D341Med (cell line): ENCODE measurements at regions not wholly inside any gene's neighbourhood (a gene's known extent, or its start where the extent isn't known, plus 50 kb on each side); places are given as distances from the start of the nearest gene placed in this dataset.

ENCODE experiments used
- DNase-seq: peaks from one replicate; pipeline ENCODE4 v3.0.0; 2012; ENCODE audit warnings: low spot score

DNA sequence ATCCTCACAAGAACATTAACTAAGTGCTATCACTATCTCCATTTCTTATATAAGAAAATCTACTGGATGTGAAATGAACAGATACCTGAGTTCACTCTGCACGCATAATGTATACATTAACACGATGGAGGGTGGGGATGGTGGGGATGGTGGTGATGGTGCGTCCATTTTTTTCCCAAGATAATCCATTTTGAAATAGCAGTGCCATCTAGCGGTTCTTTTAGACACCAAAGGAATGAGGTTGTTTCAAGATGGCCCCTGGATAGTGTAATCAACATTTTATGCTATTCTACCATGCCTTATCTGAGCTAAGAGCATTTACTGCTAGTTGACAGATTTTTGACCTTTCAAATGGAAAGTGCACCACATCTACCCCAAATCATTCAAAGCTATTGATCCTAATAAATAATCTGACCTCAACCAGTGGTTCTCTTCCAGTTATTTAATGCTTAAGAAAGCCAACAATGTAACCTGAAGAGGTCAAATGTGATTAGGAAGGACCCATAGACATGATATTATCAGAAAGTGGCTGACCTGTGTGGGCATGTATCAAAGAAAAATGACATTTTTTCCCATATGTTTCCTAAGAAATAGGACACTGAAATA lies 714.7 kb upstream of the TENM4 start:
- DNase-seq: no peak

- DNase-seq: no peak
Measured at GRCh38 chr11:80146232-80146631, 705.4 kb upstream of the TENM4 start.

DNA sequence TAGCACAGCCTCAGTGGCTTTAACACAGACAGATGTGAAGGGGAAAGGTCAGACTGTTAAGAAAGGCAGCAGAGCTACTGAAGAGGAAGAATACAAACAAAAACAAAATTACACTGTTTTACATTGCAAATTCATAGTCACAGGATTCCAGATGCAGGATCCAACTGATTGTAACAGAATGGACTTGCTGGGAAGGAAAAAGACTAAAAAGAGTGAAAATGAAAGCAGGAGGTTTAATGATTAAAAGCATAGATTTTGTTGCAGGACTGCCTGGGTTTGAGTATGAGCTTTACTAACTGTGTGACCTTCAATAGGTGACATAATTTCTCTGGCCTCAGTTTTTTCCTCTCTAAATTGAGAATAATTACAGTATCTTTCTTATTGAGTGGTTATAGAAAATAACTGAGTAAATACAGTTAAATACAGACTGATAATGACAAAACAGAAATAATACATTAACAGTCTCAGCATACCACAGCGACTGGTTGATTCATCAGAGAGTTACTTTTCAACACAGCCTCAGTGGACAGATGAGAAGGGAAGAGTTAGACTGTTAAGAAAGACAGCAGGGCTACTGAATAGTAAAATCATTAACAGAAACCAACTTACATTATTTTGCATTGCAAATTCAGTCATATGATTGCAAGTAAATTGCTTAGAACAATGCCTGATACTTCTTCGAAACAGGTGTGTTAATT lies 704.2 kb upstream of the TENM4 start:
- no peak for DNase-seq

DNA sequence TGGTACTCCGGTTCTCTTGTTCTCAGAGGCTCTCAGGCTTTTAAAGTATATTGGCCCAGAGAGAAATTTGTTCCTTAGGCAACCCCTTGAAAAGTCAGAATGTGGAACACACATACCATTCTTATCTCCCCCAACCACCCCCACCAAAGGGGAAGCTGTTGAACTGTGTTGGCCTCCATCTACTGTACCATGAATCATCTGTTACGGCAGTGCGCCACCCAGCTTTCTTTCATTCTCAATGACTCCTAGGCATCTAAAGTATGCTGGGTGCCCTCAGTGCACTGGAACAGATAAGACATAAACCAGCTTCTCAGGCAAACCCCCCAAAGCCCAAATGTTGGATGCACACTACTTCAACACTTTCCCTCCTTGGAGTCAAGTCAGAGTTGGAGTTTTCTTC lies 696.2 kb upstream of the TENM4 start:
- no peak for DNase-seq

GRCh38 chr11:80129396-80129795 lies 688.6 kb upstream of the TENM4 start:
- DNase-seq: no peak

DNA sequence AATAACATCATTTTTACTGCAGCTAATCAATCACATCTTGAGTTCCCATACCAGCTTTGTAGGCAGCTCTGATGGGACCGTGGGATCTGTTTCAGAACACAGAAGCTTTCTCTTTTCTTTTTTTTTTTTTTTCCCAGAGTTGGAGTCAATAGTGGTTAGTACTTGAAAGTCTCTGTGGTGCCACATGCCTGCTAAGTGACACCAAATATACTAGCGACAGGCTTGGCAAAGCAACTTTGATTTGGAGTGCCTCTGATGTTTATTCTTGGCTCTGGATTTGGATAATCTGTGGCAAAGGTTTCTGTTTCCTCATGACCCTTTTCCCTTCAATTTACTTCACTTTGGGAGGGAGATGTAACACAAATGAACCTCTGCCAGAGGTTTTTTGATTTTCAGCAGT lies 681.4 kb upstream of the TENM4 start:
- DNase-seq: no peak

- DNase-seq: no peak
Measured at GRCh38 chr11:80118073-80118472, 677.2 kb upstream of the TENM4 start.

DNA sequence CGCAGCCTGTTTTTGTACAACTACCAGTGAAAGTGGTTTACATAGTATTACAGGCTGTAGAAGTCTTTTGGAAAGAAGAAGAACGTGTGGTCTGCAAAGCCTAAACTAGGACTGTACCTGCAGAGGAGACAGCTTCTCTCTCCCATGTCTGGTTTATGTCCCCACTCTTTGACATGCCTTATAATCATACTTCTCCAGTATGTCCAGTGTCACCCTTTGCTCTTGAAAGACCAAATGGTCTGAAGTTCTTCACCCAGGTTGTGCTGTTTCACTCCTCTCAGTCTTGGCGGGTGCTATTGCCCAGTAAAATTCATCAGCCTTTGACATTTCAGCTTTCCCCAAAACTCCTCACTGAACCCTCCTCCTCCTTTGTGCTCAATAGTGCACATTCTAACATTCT lies 676.0 kb upstream of the TENM4 start:
- DNase-seq: no peak

- no peak for DNase-seq
Measured at GRCh38 chr11:80109652-80110051, 668.8 kb upstream of the TENM4 start.

DNA sequence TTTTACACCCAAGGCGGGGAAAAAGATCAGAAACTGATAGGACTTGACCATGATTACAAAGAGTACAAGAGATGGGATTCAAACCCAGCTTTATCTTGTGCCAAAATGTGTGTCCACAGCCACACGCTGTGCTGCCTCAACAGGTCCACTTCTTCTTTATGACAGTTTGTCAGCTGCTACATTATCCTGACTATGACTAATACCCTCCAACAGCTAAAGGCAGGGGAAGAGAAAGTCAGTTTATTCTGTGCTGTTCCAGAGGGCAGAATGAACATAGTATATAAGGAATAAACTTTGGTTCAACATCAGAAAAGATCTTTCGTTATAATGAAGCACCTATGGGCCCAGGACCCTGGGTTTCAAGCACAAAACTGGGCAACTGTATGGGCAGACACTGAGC lies 668.2 kb upstream of the TENM4 start:
- DNase-seq: no peak

- DNase-seq: no peak
Measured at GRCh38 chr11:80107415-80107814, 666.6 kb upstream of the TENM4 start.

GRCh38 chr11:80104191-80104590 lies 663.4 kb upstream of the TENM4 start:
- no peak for DNase-seq

DNA sequence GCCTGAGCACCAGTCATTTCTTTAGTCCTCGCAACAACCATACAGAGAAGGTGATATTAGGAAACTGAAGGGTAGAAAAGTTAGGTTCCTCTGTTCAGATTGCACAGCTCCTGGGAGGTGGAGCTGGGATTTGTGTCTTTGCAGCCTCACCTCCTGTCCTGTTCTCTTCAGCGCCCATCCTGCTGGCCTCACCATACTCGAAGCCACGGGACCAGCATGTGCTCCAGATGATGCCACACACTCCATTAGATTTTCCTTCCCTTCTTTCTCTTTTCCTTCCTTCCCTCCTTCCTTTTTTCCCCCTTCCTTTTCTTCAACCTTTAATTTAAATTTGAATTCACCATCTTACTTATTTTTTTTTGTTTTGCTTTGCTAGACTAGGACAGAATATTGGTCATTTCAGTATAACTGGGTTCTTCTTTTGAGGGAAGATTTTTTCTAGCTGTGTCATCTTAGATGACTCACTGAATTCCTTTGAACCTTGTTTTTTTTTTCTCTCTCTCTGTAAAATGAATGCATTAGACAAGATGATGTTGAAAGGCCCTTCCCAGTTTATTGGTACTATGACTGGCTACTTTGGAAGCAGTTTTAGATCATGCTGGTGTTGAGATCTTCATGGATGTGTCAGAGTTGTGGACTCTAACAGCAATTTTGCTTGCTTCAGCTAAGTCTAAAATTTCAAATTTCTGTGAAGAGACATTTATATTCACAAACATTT lies 662.5 kb upstream of the TENM4 start:
- DNase-seq: no peak

- no peak for DNase-seq
Measured at GRCh38 chr11:80097146-80097545, 656.3 kb upstream of the TENM4 start.

DNA sequence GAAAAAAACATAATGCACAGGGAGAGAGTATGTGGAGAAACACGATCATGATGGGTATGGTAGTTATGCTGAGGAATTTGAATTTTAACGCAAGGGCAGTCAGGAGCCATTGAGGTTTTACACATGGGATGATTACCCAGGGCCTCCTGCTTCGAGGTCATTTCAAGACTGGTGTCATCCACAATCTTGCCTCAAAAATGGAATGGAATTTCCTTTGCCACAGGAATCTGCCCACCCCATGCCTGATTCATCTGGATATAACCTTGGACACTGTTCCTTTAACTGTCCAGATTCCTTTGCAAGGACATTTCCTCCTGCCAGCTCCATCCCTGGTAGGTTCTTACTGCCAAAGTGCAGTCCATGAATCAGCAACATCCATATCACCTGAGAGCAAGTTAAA lies 655.9 kb upstream of the TENM4 start:
- no peak for DNase-seq

- no peak for DNase-seq
Measured at GRCh38 chr11:80086496-80087055, 645.7 kb upstream of the TENM4 start.

DNA sequence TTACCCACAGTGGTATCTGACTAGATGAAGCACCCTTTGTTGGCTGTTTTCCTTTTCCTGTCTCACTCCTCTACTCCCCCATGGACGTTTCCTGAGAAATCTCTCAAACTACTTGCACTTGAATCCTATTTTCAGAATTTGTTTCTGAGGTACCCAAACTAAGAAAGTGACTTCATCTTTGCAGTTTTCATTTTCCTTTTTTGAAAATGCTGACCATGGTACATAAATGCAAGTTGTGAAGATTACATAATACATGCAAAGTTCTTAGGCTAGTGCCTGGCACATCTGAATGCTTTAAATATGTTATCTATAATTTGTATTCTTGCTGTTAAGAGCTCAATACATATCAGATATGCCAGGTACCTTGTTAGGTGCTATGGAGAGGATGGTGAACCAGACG lies 644.7 kb upstream of the TENM4 start:
- DNase-seq: no peak

- DNase-seq: no peak
Measured at GRCh38 chr11:80084608-80085007, 643.8 kb upstream of the TENM4 start.

- no peak for DNase-seq
Measured at GRCh38 chr11:80083531-80083951, 642.7 kb upstream of the TENM4 start.

GRCh38 chr11:80082406-80082805 lies 641.6 kb upstream of the TENM4 start:
- no peak for DNase-seq

- DNase-seq: no peak
Measured at GRCh38 chr11:80077113-80077512, 636.3 kb upstream of the TENM4 start.

DNA sequence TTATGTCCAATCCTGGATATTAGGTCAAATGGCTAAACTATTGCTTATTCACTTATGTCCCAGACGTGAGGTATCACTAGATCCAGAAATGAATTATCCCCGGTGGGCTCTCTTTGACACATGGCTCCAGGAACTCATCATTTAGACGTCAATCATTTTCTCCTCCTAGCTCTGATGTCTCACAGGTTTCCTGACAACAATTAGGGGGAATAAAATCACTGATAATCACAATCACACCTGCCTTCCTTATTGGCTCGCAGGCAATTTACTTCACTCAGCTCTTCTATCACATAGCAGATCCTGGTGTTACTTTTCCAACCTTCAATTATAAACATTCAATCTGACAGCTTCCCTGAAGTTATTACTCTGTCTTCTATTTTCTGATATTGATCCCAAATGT lies 634.0 kb upstream of the TENM4 start:
- no peak for DNase-seq

DNA sequence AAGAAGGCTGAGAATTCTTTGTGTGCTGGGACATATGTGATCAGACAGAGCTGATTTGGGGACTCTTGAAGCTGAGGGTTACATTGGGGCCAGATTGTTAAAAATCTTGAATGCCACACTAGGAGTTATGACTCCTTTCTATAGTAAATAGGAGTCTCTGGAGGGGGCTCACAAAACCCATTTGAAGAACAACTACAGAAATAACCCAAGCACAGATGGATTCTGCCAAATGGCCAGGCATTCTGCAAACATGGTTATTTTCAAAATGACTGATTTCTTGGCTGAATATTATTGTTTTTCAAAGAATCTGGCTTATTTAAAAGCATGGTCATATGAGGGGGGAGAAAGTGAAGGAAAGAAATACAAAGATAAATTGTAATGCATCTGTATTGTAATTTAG lies 625.5 kb upstream of the TENM4 start:
- no peak for DNase-seq
